OCI-M1 (cell line): ENCODE measurements at regions not wholly inside any gene's neighbourhood (a gene's known extent, or its start where the extent isn't known, plus 50 kb on each side); places are given as distances from the start of the nearest gene placed in this dataset.
"Not testable (repeated sequence)": the region's sequence is repeated elsewhere in the genome, so short reads cannot be mapped to it uniquely, and the experiment has no call there.

Experiments used
- DNase-seq: peaks from one replicate; lab custom pipeline; 2025; lab: John Stamatoyannopoulos, UW

DNA sequence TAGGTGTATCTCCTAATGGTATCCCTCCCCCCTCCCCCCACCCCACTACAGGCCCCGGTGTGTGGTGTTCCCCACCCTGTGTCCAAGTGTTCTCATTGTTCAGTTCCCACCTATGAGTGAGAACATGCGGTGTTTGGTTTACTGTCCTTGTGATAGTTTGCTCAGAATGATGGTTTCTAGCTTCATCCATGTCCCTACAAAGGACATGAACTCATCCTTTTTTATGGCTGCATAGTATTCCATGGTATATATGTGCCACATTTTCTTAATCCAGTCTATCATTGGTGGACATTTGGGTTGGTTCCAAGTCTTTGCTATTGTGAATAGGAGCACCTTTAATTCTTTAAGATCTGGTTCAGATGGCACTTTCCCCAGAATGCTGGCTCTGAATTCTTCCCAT, 58.5 kb upstream of the PTGFRN start:
- not testable (repeated sequence) for DNase-seq

DNA sequence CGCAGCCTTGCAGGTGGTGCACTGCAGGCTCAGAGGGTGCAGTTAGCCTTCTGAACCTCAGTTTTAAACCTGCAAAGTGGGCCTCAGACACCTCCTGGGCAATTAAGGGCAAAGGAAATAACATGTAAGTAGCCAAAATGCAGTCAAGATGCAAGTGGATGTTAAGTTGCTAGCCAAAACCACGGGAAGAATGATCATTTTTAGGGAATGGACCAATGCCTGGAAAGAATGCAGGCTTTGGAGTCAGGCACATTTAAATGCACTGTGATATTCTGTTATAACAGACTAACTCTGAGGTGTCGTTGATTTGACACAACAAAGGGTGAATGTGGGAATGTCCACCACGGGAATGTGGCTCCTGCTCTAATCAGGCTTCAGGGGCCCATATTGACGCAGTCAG, 57.9 kb upstream of the PTGFRN start:
- no peak for DNase-seq

DNA sequence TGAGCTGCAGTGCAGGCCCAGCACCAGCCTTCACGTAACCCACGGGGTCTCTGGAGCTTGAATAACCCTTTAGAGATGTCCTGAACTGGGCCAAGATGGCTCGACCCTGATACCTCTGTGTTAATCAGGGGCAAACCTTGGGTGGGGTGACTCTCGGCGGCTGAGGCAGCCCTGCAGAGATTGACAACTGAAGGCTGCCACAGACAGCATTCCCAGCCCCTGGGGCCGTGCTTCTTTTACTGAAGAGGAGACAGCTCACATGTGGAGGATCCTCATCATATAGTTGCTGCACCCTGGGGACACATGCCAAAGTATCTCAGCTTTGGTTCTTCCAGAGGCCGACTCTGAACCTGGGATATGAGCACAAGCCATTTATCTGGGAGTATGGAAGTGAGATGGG, 57.3 kb upstream of the PTGFRN start:
- no peak for DNase-seq

GRCh38 chr1:116852910-116853309, 56.8 kb upstream of the PTGFRN start:
- DNase-seq = no peak

DNA sequence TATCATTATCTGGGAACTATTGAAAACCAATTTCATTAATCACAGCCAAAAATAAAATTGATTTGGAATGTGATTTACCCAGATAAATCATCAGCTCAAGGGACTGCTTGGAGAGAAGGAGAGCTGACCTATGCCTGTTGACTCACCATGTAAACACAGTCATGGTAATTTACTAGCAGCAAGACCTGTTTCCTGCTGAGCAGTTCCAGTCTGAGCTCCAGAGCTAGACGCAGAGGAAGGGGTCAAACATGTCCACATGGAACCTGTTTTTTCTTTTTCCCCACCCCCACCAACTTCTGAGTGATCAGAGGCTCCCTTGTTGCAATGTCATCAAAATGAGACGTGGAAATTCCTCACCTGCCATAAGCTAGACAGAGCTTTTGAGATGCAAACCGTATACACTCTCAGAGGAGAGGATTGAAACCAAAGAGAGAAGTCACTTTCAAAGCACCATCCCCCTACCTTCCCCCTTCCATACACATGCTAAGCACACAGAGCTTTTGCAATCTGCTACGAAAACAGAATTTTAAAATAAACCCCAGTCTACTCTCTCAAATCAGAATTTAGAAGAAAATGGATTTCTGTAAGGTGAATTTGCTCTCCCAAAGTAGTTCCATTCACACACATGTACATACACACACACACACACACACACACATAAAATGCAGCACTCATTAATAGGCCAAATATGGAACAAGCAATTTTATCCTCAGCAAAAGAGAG, 55.9 kb upstream of the PTGFRN start:
- DNase-seq = no peak

- DNase-seq = no peak
These were observed 55.4 kb upstream of the PTGFRN start for GRCh38 chr1:116854403-116854690.

GRCh38 chr1:116854716-116855115, 55.0 kb upstream of the PTGFRN start:
- DNase-seq = no peak

- DNase-seq = no peak
These were observed 54.5 kb upstream of the PTGFRN start for GRCh38 chr1:116855191-116855619.

GRCh38 chr1:116855773-116856201, 53.9 kb upstream of the PTGFRN start:
- no peak for DNase-seq

DNA sequence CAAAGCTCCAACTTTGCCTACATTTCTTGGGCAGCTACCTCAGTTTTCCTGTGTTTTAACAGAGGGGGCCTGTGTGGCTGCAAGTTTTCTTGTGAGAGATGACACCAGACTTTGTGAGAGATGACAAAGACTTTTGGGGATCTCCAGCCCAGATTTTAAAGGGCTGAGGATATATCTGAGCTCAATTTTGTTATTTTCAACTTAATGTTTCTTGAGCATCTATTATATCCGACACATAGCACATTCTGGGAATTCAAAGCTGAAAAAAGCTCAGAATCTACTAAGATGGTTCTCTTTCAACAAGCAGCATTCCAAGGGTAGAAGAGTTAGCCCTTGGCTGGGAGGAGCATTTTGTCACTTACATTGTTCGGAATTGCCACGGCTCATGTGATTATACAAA, 53.4 kb upstream of the PTGFRN start:
- DNase-seq = no peak

- no peak for DNase-seq
These were observed 52.6 kb upstream of the PTGFRN start for GRCh38 chr1:116857092-116857491.
